HEK293 (cell line): ENCODE measurements at regions not wholly inside any gene's neighbourhood (a gene's known extent, or its start where the extent isn't known, plus 50 kb on each side); places are given as distances from the start of the nearest gene placed in this dataset.

ENCODE experiments used
- CTCF ChIA-PET: fragments of 350-600 bp; formaldehyde crosslinking; extraction: SDS; loops from one replicate; lab custom pipeline; 2021; ENCODE audit warnings: antibody characterized with exemption; lab: Yijun Ruan, JAX
- POLR2A ChIA-PET: fragments of 300-600 bp; formaldehyde crosslinking; extraction: SDS; loops from one replicate; lab custom pipeline; 2020; ENCODE audit warnings: antibody characterized with exemption, inconsistent platforms; lab: Yijun Ruan, JAX
- H3K27ac ChIP-seq: fragments of 200-500 bp; sonication (Bioruptor generic); 2 replicates; pipeline ENCODE4 v1.5.1; 2014; ENCODE audit warnings: low read depth, low read length, control low read depth, inconsistent platforms; ENCODE audit errors: extremely low read depth
- H3K36me3 ChIP-seq, 2 experiments: fragments of 200-500 bp in 1 of 2; sonication (Bioruptor generic) in 1 of 2; 1 replicate in 1 of 2; 2 replicates in 1 of 2; pipeline ENCODE4 v1.5.1; 2014 to 2017; ENCODE audit warnings: inconsistent platforms in 2 of 2, low read length in 2 of 2; ENCODE audit not compliant: control insufficient read depth in 2 of 2, insufficient read depth in 1 of 2
- H3K4me1 ChIP-seq: fragments of 200-500 bp; sonication (Bioruptor generic); 2 replicates; pipeline ENCODE4 v1.5.1; 2014; ENCODE audit warnings: mild to moderate bottlenecking, low read length, inconsistent platforms; ENCODE audit not compliant: control insufficient read depth, insufficient read depth
- H3K4me3 ChIP-seq: 2 replicates; pipeline ENCODE4 v1.5.1; 2011; ENCODE audit warnings: low read depth, mild to moderate bottlenecking, control low read depth, low read length, moderate library complexity
- H3K9me3 ChIP-seq: fragments of 200-500 bp; sonication (Bioruptor generic); 2 replicates; pipeline ENCODE4 v1.5.1; 2014; ENCODE audit warnings: low read depth, low read length, inconsistent platforms; ENCODE audit not compliant: control insufficient read depth, insufficient read depth
- AEBP2 ChIP-seq: fragments of 450-650 bp; formaldehyde crosslinking; IDR thresholded peaks from 2 replicates; pipeline ENCODE4 v1.5.1; 2016; ENCODE audit warnings: missing biosample characterization, missing genetic modification characterization, borderline replicate concordance
- GLIS1 ChIP-seq: fragments of 450-650 bp; formaldehyde crosslinking; IDR thresholded peaks from 2 replicates; pipeline ENCODE4 v1.5.1; 2016; ENCODE audit warnings: missing biosample characterization, missing genetic modification characterization
- HOXC10 ChIP-seq: sonication (generic); formaldehyde crosslinking; IDR thresholded peaks from 2 replicates; pipeline ENCODE4 v1.8.1; 2023; ENCODE audit warnings: mild to moderate bottlenecking, missing genetic modification reagents
- KLF8 ChIP-seq: fragments of 450-650 bp; formaldehyde crosslinking; IDR thresholded peaks from 2 replicates; pipeline ENCODE4 v1.5.1; 2016; ENCODE audit warnings: missing biosample characterization, missing genetic modification characterization
- SALL2 ChIP-seq: fragments of 450-650 bp; formaldehyde crosslinking; IDR thresholded peaks from 2 replicates; pipeline ENCODE4 v1.5.0; 2017; ENCODE audit warnings: missing biosample characterization, mild to moderate bottlenecking, missing genetic modification characterization, borderline replicate concordance
- TCF7L2 ChIP-seq: IDR thresholded peaks from 2 replicates; pipeline ENCODE4 v1.6.1; 2011; ENCODE audit warnings: low read depth, mild to moderate bottlenecking, inconsistent platforms, low read length, moderate library complexity, borderline replicate concordance
- YY2 ChIP-seq: fragments of 450-650 bp; formaldehyde crosslinking; IDR thresholded peaks from 2 replicates; pipeline ENCODE4 v1.5.1; 2016; ENCODE audit warnings: missing biosample characterization, missing genetic modification characterization
- ZFP3 ChIP-seq: fragments of 450-650 bp; formaldehyde crosslinking; IDR thresholded peaks from 2 replicates; pipeline ENCODE4 v1.5.1; 2016; ENCODE audit warnings: low read depth, missing biosample characterization, missing genetic modification characterization
- ZNF112 ChIP-seq: fragments of 450-650 bp; formaldehyde crosslinking; IDR thresholded peaks from 2 replicates; pipeline ENCODE4 v1.5.0; 2017; ENCODE audit warnings: missing biosample characterization, missing genetic modification characterization
- ZNF157 ChIP-seq: fragments of 450-650 bp; formaldehyde crosslinking; IDR thresholded peaks from 2 replicates; pipeline ENCODE4 v1.5.1; 2016; ENCODE audit warnings: missing biosample characterization, missing genetic modification characterization
- ZNF174 ChIP-seq: fragments of 450-650 bp; formaldehyde crosslinking; IDR thresholded peaks from 2 replicates; pipeline ENCODE4 v1.5.0; 2017; ENCODE audit warnings: missing biosample characterization, mild to moderate bottlenecking, missing genetic modification characterization
- ZNF175 ChIP-seq: fragments of 450-650 bp; formaldehyde crosslinking; IDR thresholded peaks from 2 replicates; pipeline ENCODE4 v1.5.1; 2016; ENCODE audit warnings: missing biosample characterization, missing genetic modification characterization
- ZNF18 ChIP-seq: fragments of 450-650 bp; formaldehyde crosslinking; IDR thresholded peaks from 2 replicates; pipeline ENCODE4 v1.5.1; 2016; ENCODE audit warnings: missing biosample characterization, missing genetic modification characterization
- ZNF19 ChIP-seq: fragments of 450-650 bp; formaldehyde crosslinking; IDR thresholded peaks from 2 replicates; pipeline ENCODE4; 2016; ENCODE audit warnings: missing biosample characterization, missing genetic modification characterization, low read depth
- ZNF221 ChIP-seq: fragments of 450-650 bp; formaldehyde crosslinking; IDR thresholded peaks from 2 replicates; pipeline ENCODE4 v1.5.1; 2017; ENCODE audit warnings: missing biosample characterization, missing genetic modification characterization, borderline replicate concordance
- ZNF350 ChIP-seq: fragments of 450-650 bp; formaldehyde crosslinking; IDR thresholded peaks from 2 replicates; pipeline ENCODE4 v1.5.0; 2017; ENCODE audit warnings: missing biosample characterization, mild to moderate bottlenecking, missing genetic modification characterization
- ZNF449 ChIP-seq: fragments of 450-650 bp; formaldehyde crosslinking; IDR thresholded peaks from 2 replicates; pipeline ENCODE4 v1.5.1; 2017; ENCODE audit warnings: missing biosample characterization, mild to moderate bottlenecking, missing genetic modification characterization, moderate library complexity
- ZNF513 ChIP-seq: fragments of 450-650 bp; IDR thresholded peaks from 2 replicates; pipeline ENCODE4 v1.5.1; 2018; ENCODE audit warnings: missing biosample characterization, missing genetic modification characterization
- ZNF529 ChIP-seq: fragments of 450-650 bp; formaldehyde crosslinking; IDR thresholded peaks from 2 replicates; pipeline ENCODE4 v1.5.1; 2017; ENCODE audit warnings: missing genetic modification characterization, missing biosample characterization; ENCODE audit not compliant: insufficient replicate concordance
- ZNF530 ChIP-seq: fragments of 450-650 bp; formaldehyde crosslinking; IDR thresholded peaks from 2 replicates; pipeline ENCODE4 v1.5.1; 2016; ENCODE audit warnings: low read depth, missing biosample characterization, missing genetic modification characterization
- ZNF558 ChIP-seq: fragments of 450-650 bp; formaldehyde crosslinking; IDR thresholded peaks from 2 replicates; pipeline ENCODE4 v1.5.1; 2016; ENCODE audit warnings: missing biosample characterization, missing genetic modification characterization
- ZNF585B ChIP-seq: fragments of 450-650 bp; formaldehyde crosslinking; IDR thresholded peaks from 2 replicates; pipeline ENCODE4 v1.5.1; 2016; ENCODE audit warnings: missing biosample characterization, missing genetic modification characterization
- ZNF596 ChIP-seq: fragments of 450-650 bp; IDR thresholded peaks from 2 replicates; pipeline ENCODE4 v1.5.0; 2018; ENCODE audit warnings: missing biosample characterization, mild to moderate bottlenecking, missing genetic modification characterization, moderate library complexity
- ZNF626 ChIP-seq: fragments of 450-650 bp; sonication (Bioruptor Pico); formaldehyde crosslinking; IDR thresholded peaks from 2 replicates; pipeline ENCODE4 v1.5.1; 2018; ENCODE audit warnings: missing biosample characterization, missing genetic modification characterization, inconsistent platforms
- ZNF777 ChIP-seq: fragments of 450-650 bp; formaldehyde crosslinking; IDR thresholded peaks from 2 replicates; pipeline ENCODE4 v1.5.1; 2017; ENCODE audit warnings: missing biosample characterization, missing genetic modification characterization, borderline replicate concordance
- ZNF837 ChIP-seq: fragments of 450-650 bp; formaldehyde crosslinking; IDR thresholded peaks from 2 replicates; pipeline ENCODE4 v1.5.1; 2016; ENCODE audit warnings: missing biosample characterization, missing genetic modification characterization

- CTCF ChIA-PET: no interaction called here
- Histone ChIP-seq H3K4me1 (no peaks in the 10 kb centered on the region), H3K4me3 (no peak overlapping the region), H3K27ac (no peak overlapping the region)
- POLR2A ChIA-PET: no interaction called here
- TF ChIP-seq ZNF585B (tag by site-specific recombination) (no peak), ZNF529 (no peak), ZNF449 (tag by site-specific recombination) (no peak), YY2 (tag by site-specific recombination) (no peak), HOXC10 (no peak), ZNF350 (tag by site-specific recombination) (no peak), KLF8 (tag by site-specific recombination) (no peak), ZNF18 (tag by site-specific recombination) (no peak), ZNF174 (no peak), ZNF596 (tag by site-specific recombination) (no peak), ZNF513 (tag by site-specific recombination) (no peak), ZNF221 (no peak), ZNF626 (tag by site-specific recombination) (no peak), ZNF157 (tag by site-specific recombination) (no peak), ZNF837 (tag by site-specific recombination) (no peak), SALL2 (tag by site-specific recombination) (no peak), TCF7L2 (no peak), ZNF175 (tag by site-specific recombination) (no peak), ZNF530 (tag by site-specific recombination) (no peak), ZNF558 (tag by site-specific recombination) (no peak)
- TF ChIP-seq, all 188 proteins: peak for 0
- Histone ChIP-seq H3K36me3 (no peaks in the 10 kb centered on the region), H3K9me3 (no peaks in the 10 kb centered on the region)
These were observed 326.5 kb upstream of the CDH20 start for GRCh38 chr18:61006687-61007224.

GRCh38 chr18:61019338-61020301, 313.6 kb upstream of the CDH20 start:
- Histone ChIP-seq H3K9me3 (no peaks in the 10 kb centered on the region), H3K4me3 (no peak overlapping the region), H3K4me1 (no peaks in the 10 kb centered on the region), H3K36me3 (no peaks in the 10 kb centered on the region), H3K27ac (no peak overlapping the region)
- ChIA-PET CTCF (no interaction called here), POLR2A (no interaction called here)
- TF ChIP-seq AEBP2 (no peak), ZNF777 (tag by site-specific recombination) (no peak), ZNF19 (no peak), ZNF112 (tag by site-specific recombination) (no peak), ZFP3 (tag by site-specific recombination) (no peak), GLIS1 (tag by site-specific recombination) (no peak)
